ENCODE measurements at regions not wholly inside any gene's neighbourhood (a gene's known extent, or its start where the extent isn't known, plus 50 kb on each side); places are given as distances from the start of the nearest gene placed in this dataset.

GRCh38 chr16:50853329-50853728 is 111.4 kb downstream of the CYLD start:
- Histone ChIP-seq H3K36me3 (ENCODE audit: control insufficient read depth, insufficient read depth, low read length) (no peaks in the 10 kb centered on the region), H3K14ac (replicated peaks; ENCODE audit: low read depth, low read length) (no peak overlapping the region), H2AFZ (replicated peaks; ENCODE audit: low read length, poor library complexity) (no peak overlapping the region), H3K4me2 (ENCODE audit: low read depth, low read length) (no peak overlapping the region), H3K27me3 (ENCODE audit: control insufficient read depth, insufficient read depth, low read length) (peaks cover 4% of the 10 kb centered on the region; the same call in 1 of the 2 replicates), H2AK5ac (ENCODE audit: low read depth, low read length) (no peak overlapping the region), H3K9me1 (ENCODE audit: insufficient read depth, low read length) (no peaks in the 10 kb centered on the region), H4K5ac (ENCODE audit: low read depth, low read length) (no peak overlapping the region), H2BK15ac (ENCODE audit: low read depth, low read length) (no peak overlapping the region), H3K18ac (ENCODE audit: low read depth, low read length) (no peak overlapping the region), H3K56ac (ENCODE audit: extremely low read depth, insufficient read depth, low read length) (no peak overlapping the region), H2AK9ac (replicated peaks; ENCODE audit: low read depth, low read length, poor library complexity) (no peak overlapping the region), H3K9me3 (ENCODE audit: control insufficient read depth, insufficient read depth, low read length) (no peaks in the 10 kb centered on the region; the same call in 1 of the 2 replicates), H3K23ac (ENCODE audit: low read depth, low read length) (no peak overlapping the region), H3K4ac (ENCODE audit: low read depth, low read length) (no peak overlapping the region), H3K9ac (ENCODE audit: low read depth, low read length) (no peak overlapping the region), H3K79me1 (ENCODE audit: low read depth in 1 of 2, low read length in 2 of 2) (no peaks in the 10 kb centered on the region), H4K8ac (ENCODE audit: low read depth in 2 of 2, low read length in 2 of 2) (no peak overlapping the region), H4K20me1 (ENCODE audit: insufficient read depth, low read length) (no peaks in the 10 kb centered on the region), H3K4me1 (ENCODE audit: control insufficient read depth, insufficient read depth, low read length) (no peaks in the 10 kb centered on the region), H3K4me3 (ENCODE audit: insufficient read depth, low read depth, low read length) (no peak overlapping the region), H3K27ac (ENCODE audit: insufficient read depth, low read length) (no peak overlapping the region), H4K91ac (ENCODE audit: insufficient read depth, low read depth, low read length) (no peak overlapping the region), H2BK20ac (ENCODE audit: low read depth, low read length) (no peak overlapping the region), H2BK5ac (ENCODE audit: low read depth, low read length, poor library complexity, severe bottlenecking) (no peak overlapping the region), H2BK120ac (ENCODE audit: low read depth, low read length) (no peak overlapping the region)
- ChIA-PET CTCF (no interaction called here), POLR2A (ENCODE audit: unreplicated experiment) (no interaction called here)
- no peak for DNase-seq
- WGBS, 2 experiments (ENCODE audit: extremely low coverage in 2 of 2, insufficient read length in 1 of 2) = no CpG with 5 or more reads among the region's 1 CpG
- intact Hi-C loops (cut with micrococcal nuclease) (no loop called here), in situ Hi-C loops (cut with MboI; ENCODE audit: low sequenced_read_pairs) (no loop called here), dilution Hi-C loops (cut with HindIII; ENCODE audit: low sequenced_read_pairs, unreplicated experiment) (no loop called here)
- BruUV-seq (replicated peaks) = no TSS peak
- TF ChIP-seq MAFK (IDR thresholded peaks at IDR 0.05; ENCODE audit: low read depth, low read length) = no peak
- no peak for TF ChIP-seq RFX5 (IDR thresholded peaks at IDR 0.05; ENCODE audit: low read depth, low read length)
- TF ChIP-seq USF2 (IDR thresholded peaks at IDR 0.05; ENCODE audit: low read depth, low read length) = no peak
- TF ChIP-seq POLR2A (IDR thresholded peaks at IDR 0.05; ENCODE audit: low read depth, low read length) = no peak
- no peak for TF ChIP-seq RAD21 (IDR thresholded peaks at IDR 0.05; ENCODE audit: low read length)
- TF ChIP-seq BHLHE40 (IDR thresholded peaks at IDR 0.05; ENCODE audit: low read depth, low read length) = no peak
- no peak for TF ChIP-seq CHD1 (IDR thresholded peaks at IDR 0.05; ENCODE audit: low read depth, low read length)
- no peak for TF ChIP-seq ELK1 (IDR thresholded peaks at IDR 0.05; ENCODE audit: borderline replicate concordance, low read depth, low read length)
- no peak for TF ChIP-seq CEBPB (IDR thresholded peaks at IDR 0.05; ENCODE audit: low read depth, low read length)
- no peak for TF ChIP-seq CTCF (conservative IDR thresholded peaks at IDR 0.05; ENCODE audit: low read depth, low read length)
- TF ChIP-seq SMC3 (IDR thresholded peaks at IDR 0.05; ENCODE audit: low read depth, low read length) = no peak
- TF ChIP-seq MAZ (IDR thresholded peaks at IDR 0.05; ENCODE audit: borderline replicate concordance, low read depth, low read length) = no peak
- no peak for TF ChIP-seq NFE2L2 (IDR thresholded peaks at IDR 0.05; ENCODE audit: low read depth, low read length)
- no peak for TF ChIP-seq RCOR1 (IDR thresholded peaks at IDR 0.05; ENCODE audit: insufficient replicate concordance, low read length)
- no peak for TF ChIP-seq MXI1 (IDR thresholded peaks at IDR 0.05; ENCODE audit: borderline replicate concordance, low read depth, low read length)
- ATAC-seq (ENCODE audit: low read depth) = no peak

All from IMR-90 (cell line).